Endothelial cell of umbilical vein (primary cell): ENCODE measurements at regions not wholly inside any gene's neighbourhood (a gene's known extent, or its start where the extent isn't known, plus 50 kb on each side); places are given as distances from the start of the nearest gene placed in this dataset.

Experiments
- BruUV-seq: library from RNA; stranded (reverse); fragments of 400-500 nt; replicated peaks from 2 replicates; lab custom pipeline; 2021; lab: Mats Ljungman, UMichigan
- CTCF ChIA-PET: fragments of 300-600, 350-600 bp; sonication (Branson Sonifier 250); formaldehyde crosslinking; loops from one replicate; lab custom pipeline; 2021; ENCODE audit warnings: antibody characterized with exemption, inconsistent platforms; lab: Charles Lee
- POLR2A ChIA-PET: fragments of 300-600, 350-600 bp; sonication (Branson Sonifier 250); formaldehyde crosslinking; loops from one replicate; lab custom pipeline; 2021; ENCODE audit warnings: antibody characterized with exemption, inconsistent platforms; lab: Charles Lee
- DNase-seq: peaks from one replicate; pipeline ENCODE4 v3.0.0-alpha.2; 2011; ENCODE audit warnings: low read depth, low spot score
- FAIRE-seq: peaks from 2 replicates; lab custom pipeline; 2011; peaks lifted over from hg19 to GRCh38; lab: Jason Lieb, UNC
- H2AFZ ChIP-seq: 2 replicates; pipeline ENCODE4 v1.6.0; 2012; ENCODE audit warnings: low read depth, low read length, control low read depth, inconsistent platforms
- H3K27ac ChIP-seq: 2 replicates; pipeline ENCODE4 v1.5.1; 2011; ENCODE audit warnings: low read depth, mild to moderate bottlenecking, control low read depth, low read length, moderate library complexity; ENCODE audit not compliant: insufficient read depth
- H3K27me3 ChIP-seq, 2 experiments: 2 replicates each; pipeline versions ENCODE4 v1.6.0 to v1.6.1; 2011; ENCODE audit warnings: low read length in 2 of 2, mixed read lengths in 1 of 2; ENCODE audit not compliant: control insufficient read depth in 2 of 2, insufficient read depth in 2 of 2
- H3K36me3 ChIP-seq, 2 experiments: 2 replicates in 1 of 2; 3 replicates in 1 of 2; pipeline ENCODE4 v1.5.1; 2011; ENCODE audit warnings: low read length in 2 of 2, mild to moderate bottlenecking in 1 of 2, moderate library complexity in 1 of 2; ENCODE audit not compliant: control insufficient read depth in 2 of 2, insufficient read depth in 2 of 2; ENCODE audit errors: extremely low read depth in 1 of 2
- H3K4me1 ChIP-seq: 3 replicates; pipeline ENCODE4 v1.5.1; 2011; ENCODE audit warnings: mild to moderate bottlenecking, low read length; ENCODE audit not compliant: control insufficient read depth, insufficient read depth; ENCODE audit errors: extremely low read depth
- H3K4me2 ChIP-seq: 2 replicates; pipeline ENCODE4 v1.6.1; 2011; ENCODE audit warnings: low read length, control low read depth, mixed read lengths; ENCODE audit not compliant: insufficient read depth
- H3K4me3 ChIP-seq, 3 experiments: fragments of 200-600 bp in 1 of 3; sonication (generic), shearing (Covaris generic) in 1 of 3; replicated peaks in 1 of 3; 2 replicates each; pipeline ENCODE4 v1.5.1; 2011 to 2016; ENCODE audit warnings: control low read depth in 3 of 3, low read length in 3 of 3, mild to moderate bottlenecking in 2 of 3, inconsistent platforms in 1 of 3, low read depth in 1 of 3, moderate library complexity in 1 of 3; ENCODE audit not compliant: insufficient read depth in 1 of 3
- H3K79me2 ChIP-seq: 2 replicates; pipeline ENCODE4 v1.6.0; 2012; ENCODE audit warnings: low read length, inconsistent platforms; ENCODE audit not compliant: control insufficient read depth, insufficient read depth
- H3K9ac ChIP-seq: replicated peaks from 2 replicates; pipeline ENCODE3; 2011; ENCODE audit warnings: low read length, control low read depth; ENCODE audit not compliant: insufficient read depth; ENCODE audit errors: extremely low read depth
- H3K9me1 ChIP-seq: replicated peaks from 3 replicates; pipeline ENCODE4 v1.6.0; 2011; ENCODE audit warnings: mild to moderate bottlenecking, low read length; ENCODE audit not compliant: control insufficient read depth, insufficient read depth; ENCODE audit errors: extremely low read depth
- H3K9me3 ChIP-seq: replicated peaks from 2 replicates; pipeline ENCODE4 v1.5.1; 2012; ENCODE audit warnings: low read length, inconsistent platforms; ENCODE audit not compliant: control insufficient read depth, insufficient read depth
- H4K20me1 ChIP-seq: replicated peaks from 2 replicates; pipeline ENCODE3; 2011; ENCODE audit warnings: mild to moderate bottlenecking, low read length; ENCODE audit not compliant: control insufficient read depth, insufficient read depth; ENCODE audit errors: extremely low read depth
- FOS ChIP-seq: IDR thresholded peaks from 2 replicates; pipeline ENCODE4 v1.6.1; 2011; ENCODE audit warnings: mild to moderate bottlenecking, low read length, moderate library complexity, borderline replicate concordance; ENCODE audit not compliant: insufficient read depth
- GATA2 ChIP-seq: IDR thresholded peaks from 2 replicates; pipeline ENCODE4 v1.7.0; 2011; ENCODE audit warnings: low read depth, mild to moderate bottlenecking, moderate library complexity, mixed read lengths, low read length; ENCODE audit not compliant: insufficient read length, insufficient read depth
- MYC ChIP-seq: IDR thresholded peaks from one replicate; pipeline ENCODE4 v1.6.1; 2011; ENCODE audit warnings: mild to moderate bottlenecking, low read depth, low read length
- POLR2A ChIP-seq: IDR thresholded peaks from 2 replicates; pipeline ENCODE4 v1.6.1; 2012; ENCODE audit warnings: low read depth, mild to moderate bottlenecking, control low read depth, low read length
- POLR2AphosphoS5 ChIP-seq: IDR thresholded peaks from 2 replicates; pipeline ENCODE4 v1.6.1; 2012; ENCODE audit warnings: low read depth, mild to moderate bottlenecking, control low read depth, low read length, moderate library complexity; ENCODE audit not compliant: insufficient read depth
- dilution Hi-C: fragments of 300-500 bp; cut with MboI; formaldehyde crosslinking; loops from one replicate; pipeline ENCODE4 v1.15.0; 2019; ENCODE audit warnings: low sequenced_read_pairs; ENCODE audit not compliant: extremely low pct_ligation_motif_present
- intact Hi-C: fragments of 100-400 bp; cut with micrococcal nuclease; formaldehyde crosslinking; loops from one replicate; pipeline ENCODE4 v1.10.0; 2022
- TF ChIP-seq, protein P1 (sequence below), 2 donors: IDR thresholded peaks; 1 replicate in 1 of 2; 2 replicates in 1 of 2; pipeline ENCODE4 v1.5.1; 2011; ENCODE audit warnings: low read length in 2 of 2, mild to moderate bottlenecking in 2 of 2, moderate library complexity in 2 of 2, control low read depth in 1 of 2, inconsistent platforms in 1 of 2, low read depth in 1 of 2; ENCODE audit not compliant: insufficient read depth in 1 of 2; ENCODE audit errors: extremely low read depth in 1 of 2
- TF ChIP-seq, protein P2 (sequence below): IDR thresholded peaks from 2 replicates; pipeline ENCODE4 v1.6.1; 2011; ENCODE audit not compliant: insufficient read depth, insufficient read length

DNA sequence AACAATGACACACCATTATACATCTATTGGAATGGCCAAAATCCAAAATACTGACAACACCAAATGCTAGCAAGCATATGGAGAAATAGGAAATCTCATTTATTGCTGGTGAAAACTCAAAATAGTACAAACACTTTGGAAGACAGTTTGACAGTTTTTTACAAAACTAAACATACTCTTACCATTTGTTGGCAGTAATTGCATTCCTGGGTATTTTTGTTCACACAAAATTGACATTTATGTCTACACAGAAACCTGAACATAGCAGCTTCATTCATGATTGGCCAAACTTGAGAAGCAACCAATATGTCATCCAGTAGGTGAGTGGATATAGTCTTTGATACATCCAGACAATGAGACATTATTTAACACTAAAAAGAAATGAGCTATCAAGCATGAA is 489.9 kb downstream of the PLOD2 start:
- DNase-seq: no peak
- Histone ChIP-seq H3K27ac (no peak overlapping the region), H3K4me2 (no peak overlapping the region), H3K36me3 (no peaks in the 10 kb centered on the region), H3K4me3 (no peak overlapping the region), H3K79me2 (no peaks in the 10 kb centered on the region), H4K20me1 (no peaks in the 10 kb centered on the region), H3K4me1 (no peaks in the 10 kb centered on the region), H3K9me1 (no peaks in the 10 kb centered on the region), H3K27me3 (no peaks in the 10 kb centered on the region), H2AFZ (no peak overlapping the region), H3K9ac (no peak overlapping the region), H3K9me3 (no peaks in the 10 kb centered on the region)
- TF ChIP-seq, protein P1, sequence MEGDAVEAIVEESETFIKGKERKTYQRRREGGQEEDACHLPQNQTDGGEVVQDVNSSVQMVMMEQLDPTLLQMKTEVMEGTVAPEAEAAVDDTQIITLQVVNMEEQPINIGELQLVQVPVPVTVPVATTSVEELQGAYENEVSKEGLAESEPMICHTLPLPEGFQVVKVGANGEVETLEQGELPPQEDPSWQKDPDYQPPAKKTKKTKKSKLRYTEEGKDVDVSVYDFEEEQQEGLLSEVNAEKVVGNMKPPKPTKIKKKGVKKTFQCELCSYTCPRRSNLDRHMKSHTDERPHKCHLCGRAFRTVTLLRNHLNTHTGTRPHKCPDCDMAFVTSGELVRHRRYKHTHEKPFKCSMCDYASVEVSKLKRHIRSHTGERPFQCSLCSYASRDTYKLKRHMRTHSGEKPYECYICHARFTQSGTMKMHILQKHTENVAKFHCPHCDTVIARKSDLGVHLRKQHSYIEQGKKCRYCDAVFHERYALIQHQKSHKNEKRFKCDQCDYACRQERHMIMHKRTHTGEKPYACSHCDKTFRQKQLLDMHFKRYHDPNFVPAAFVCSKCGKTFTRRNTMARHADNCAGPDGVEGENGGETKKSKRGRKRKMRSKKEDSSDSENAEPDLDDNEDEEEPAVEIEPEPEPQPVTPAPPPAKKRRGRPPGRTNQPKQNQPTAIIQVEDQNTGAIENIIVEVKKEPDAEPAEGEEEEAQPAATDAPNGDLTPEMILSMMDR (IDR thresholded peaks at IDR 0.05; ENCODE audit: extremely low read depth in 1 of 2, insufficient read depth in 1 of 2, low read depth in 1 of 2, low read length in 2 of 2): no peak
- TF ChIP-seq MYC (no peak), POLR2A (no peak), GATA2 (no peak), FOS (no peak), POLR2AphosphoS5 (no peak)
- TF ChIP-seq, protein P2, sequence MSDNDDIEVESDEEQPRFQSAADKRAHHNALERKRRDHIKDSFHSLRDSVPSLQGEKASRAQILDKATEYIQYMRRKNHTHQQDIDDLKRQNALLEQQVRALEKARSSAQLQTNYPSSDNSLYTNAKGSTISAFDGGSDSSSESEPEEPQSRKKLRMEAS: no peak
- CTCF ChIA-PET: interaction anchor here (1.1 to 1.6 kb wide), 3 partner anchors 10 to 22 kb away, joined by 3 to 5 read pairs (median 3); no protein-coding TSS in a partner anchor
- POLR2A ChIA-PET: no interaction called here
- intact Hi-C loops (no loop called here), dilution Hi-C loops (no loop called here)
- no peak for FAIRE-seq
- no TSS peak for BruUV-seq
